ENCODE measurements at regions not wholly inside any gene's neighbourhood (a gene's known extent, or its start where the extent isn't known, plus 50 kb on each side); places are given as distances from the start of the nearest gene placed in this dataset.

GRCh38 chr9:31950756-31951155 lies 433.7 kb upstream of the ACO1 start:
- DNase-seq (ENCODE audit: low read depth), result no peak
- TF ChIP-seq CTCF (conservative IDR thresholded peaks at IDR 0.05; ENCODE audit: control insufficient read depth, insufficient read depth, low read depth, low read length), result no peak
- H3K4me3 ChIP-seq (ENCODE audit: control insufficient read depth, low read depth, low read length), result no peak overlapping the region

DNA sequence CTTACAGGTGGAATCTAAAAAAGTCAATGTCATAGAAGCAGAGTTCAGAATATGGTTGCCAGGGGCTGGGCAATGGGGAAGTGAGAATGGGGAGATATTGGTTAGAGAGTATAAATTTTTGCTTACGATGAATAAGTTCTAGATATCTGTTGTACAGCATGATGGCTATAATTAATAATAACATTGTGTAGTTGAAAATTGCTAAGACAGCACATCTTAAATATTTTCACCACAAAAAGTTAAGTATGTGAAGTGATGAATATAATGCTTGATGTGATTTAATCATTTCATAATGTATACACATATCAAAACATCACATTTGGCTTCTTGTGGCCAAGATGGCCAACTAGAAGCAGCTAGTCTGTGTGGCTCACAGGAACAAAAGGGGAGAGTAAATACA lies 425.9 kb upstream of the ACO1 start:
- DNase-seq (ENCODE audit: low read depth), result no peak
- no peak for TF ChIP-seq CTCF (conservative IDR thresholded peaks at IDR 0.05; ENCODE audit: control insufficient read depth, insufficient read depth, low read depth, low read length)
- H3K4me3 ChIP-seq (ENCODE audit: control insufficient read depth, low read depth, low read length), result no peak overlapping the region

- TF ChIP-seq CTCF (conservative IDR thresholded peaks at IDR 0.05; ENCODE audit: control insufficient read depth, insufficient read depth, low read depth, low read length), result no peak
- no peak overlapping the region for H3K4me3 ChIP-seq (ENCODE audit: control insufficient read depth, low read depth, low read length)
- no peak for DNase-seq (ENCODE audit: low read depth)
Measured at GRCh38 chr9:31969552-31969951, 414.9 kb upstream of the ACO1 start.

DNA sequence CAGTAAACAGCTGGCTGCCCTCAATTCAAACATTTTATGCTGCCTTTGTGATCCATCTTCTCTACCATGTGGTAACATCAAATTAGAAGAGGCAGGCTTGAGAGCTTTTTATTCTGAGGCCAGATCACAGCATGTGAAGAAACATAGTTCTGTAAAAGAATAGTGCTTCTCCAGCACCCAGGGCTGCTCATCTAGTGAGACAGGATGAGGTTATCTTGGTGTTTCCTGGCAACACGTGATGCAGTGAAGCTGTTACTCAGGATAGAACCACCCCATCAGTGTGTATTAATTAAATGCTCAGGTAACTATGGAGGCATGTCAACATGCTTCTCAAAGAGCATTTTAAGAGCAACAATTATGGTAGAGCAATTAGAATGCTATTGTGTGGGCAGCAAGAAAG lies 400.5 kb upstream of the ACO1 start:
- no peak for TF ChIP-seq CTCF (conservative IDR thresholded peaks at IDR 0.05; ENCODE audit: control insufficient read depth, insufficient read depth, low read depth, low read length)
- no peak overlapping the region for H3K4me3 ChIP-seq (ENCODE audit: control insufficient read depth, low read depth, low read length)
- DNase-seq (ENCODE audit: low read depth), result no peak

DNA sequence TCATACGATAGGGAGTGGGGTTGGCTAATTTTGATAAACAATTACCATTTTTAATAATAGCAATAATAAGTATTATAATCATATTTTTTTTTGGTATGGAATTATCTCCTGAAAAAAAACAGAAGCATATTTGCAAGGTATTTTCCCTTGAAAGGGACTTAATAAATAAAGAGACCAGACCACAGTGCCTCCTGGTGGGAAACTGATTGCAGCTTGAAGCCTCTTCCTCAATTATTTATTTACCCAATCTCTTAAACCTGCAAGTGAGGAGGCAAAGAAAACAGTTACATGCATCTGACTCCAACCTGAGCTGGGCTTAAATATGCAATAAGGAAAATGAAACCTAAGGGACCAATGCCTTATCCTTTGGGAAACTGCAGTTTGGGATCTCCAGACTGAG lies 388.1 kb upstream of the ACO1 start:
- DNase-seq (ENCODE audit: low read depth), result no peak
- TF ChIP-seq CTCF (conservative IDR thresholded peaks at IDR 0.05; ENCODE audit: control insufficient read depth, insufficient read depth, low read depth, low read length), result no peak

GRCh38 chr9:32004431-32005076 lies 379.9 kb upstream of the ACO1 start:
- H3K4me3 ChIP-seq (ENCODE audit: control insufficient read depth, low read depth, low read length), result no peak overlapping the region
- DNase-seq (ENCODE audit: low read depth), result no peak
- TF ChIP-seq CTCF (conservative IDR thresholded peaks at IDR 0.05; ENCODE audit: control insufficient read depth, insufficient read depth, low read depth, low read length), result no peak

More for the DNA sequence above, 388.1 kb upstream of the ACO1 start:
- no peak overlapping the region for H3K4me3 ChIP-seq (ENCODE audit: control insufficient read depth, low read depth, low read length)

DNA sequence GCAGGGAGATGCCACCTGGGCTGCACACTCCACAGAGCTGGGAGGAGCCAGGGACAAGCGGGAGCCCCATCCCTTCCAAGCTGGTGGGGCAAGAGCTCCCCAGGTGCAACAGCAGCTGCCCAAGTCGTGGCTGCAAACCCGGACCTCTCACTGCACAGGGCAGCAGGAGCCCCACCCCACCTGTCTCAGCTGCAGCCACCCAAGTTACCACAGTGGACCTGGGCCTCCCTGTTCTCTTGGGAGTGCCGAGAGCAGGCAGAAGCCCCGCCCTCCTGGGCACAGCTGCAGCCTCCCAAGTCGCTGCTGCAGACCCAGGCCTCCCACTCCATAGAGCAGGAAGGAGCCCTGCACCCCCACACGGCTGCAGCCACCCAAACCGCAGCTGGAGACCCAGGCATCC lies 374.1 kb upstream of the ACO1 start:
- no peak for DNase-seq (ENCODE audit: low read depth)
- no peak for TF ChIP-seq CTCF (conservative IDR thresholded peaks at IDR 0.05; ENCODE audit: control insufficient read depth, insufficient read depth, low read depth, low read length)
- no peak overlapping the region for H3K4me3 ChIP-seq (ENCODE audit: control insufficient read depth, low read depth, low read length)
